ENCODE measurements at regions not wholly inside any gene's neighbourhood (a gene's known extent, or its start where the extent isn't known, plus 50 kb on each side); places are given as distances from the start of the nearest gene placed in this dataset.
A peak's percentile ranks its signal among the peaks of the same experiment; 100 is the strongest.

DNA sequence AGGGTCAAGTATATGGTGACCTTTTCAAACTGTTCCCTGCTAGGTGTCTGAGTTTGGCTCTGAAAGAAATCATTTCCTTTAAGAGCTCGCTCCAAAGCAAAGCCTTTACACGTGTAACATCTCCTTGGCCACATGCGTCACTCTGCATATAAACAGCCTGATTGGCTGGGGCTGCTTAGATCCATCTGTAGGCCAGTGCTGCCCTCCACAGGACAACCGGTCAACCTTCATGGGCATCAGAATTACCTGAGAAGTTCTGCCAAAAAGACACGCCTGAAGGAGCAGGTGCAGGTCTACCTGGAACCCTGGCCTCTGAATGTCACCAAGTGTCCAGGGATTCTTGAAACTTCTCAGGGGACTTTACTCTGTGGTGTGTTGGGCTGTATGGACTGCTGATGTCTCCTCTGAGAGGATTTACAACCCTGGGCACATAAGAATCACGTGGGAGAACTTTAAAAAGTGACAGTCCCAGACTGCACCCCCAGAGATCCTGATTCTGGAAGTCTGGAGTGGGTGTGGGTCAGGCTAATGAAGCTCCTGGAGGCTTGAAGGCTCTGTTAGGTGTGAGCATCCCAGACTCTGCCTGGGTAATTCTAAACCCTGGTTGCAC is 497.6 kb downstream of the GADD45G start:
- DNase-seq: peak; percentile 73 to 81
- no peak overlapping the region for H3K27ac Mint-ChIP-seq (ENCODE audit: unreplicated experiment)
- POLR2A ChIA-PET: interaction anchor here (0.6 kb wide), 1 partner anchor 182 kb away, joined by 3 read pairs; no protein-coding TSS in a partner anchor

DNA sequence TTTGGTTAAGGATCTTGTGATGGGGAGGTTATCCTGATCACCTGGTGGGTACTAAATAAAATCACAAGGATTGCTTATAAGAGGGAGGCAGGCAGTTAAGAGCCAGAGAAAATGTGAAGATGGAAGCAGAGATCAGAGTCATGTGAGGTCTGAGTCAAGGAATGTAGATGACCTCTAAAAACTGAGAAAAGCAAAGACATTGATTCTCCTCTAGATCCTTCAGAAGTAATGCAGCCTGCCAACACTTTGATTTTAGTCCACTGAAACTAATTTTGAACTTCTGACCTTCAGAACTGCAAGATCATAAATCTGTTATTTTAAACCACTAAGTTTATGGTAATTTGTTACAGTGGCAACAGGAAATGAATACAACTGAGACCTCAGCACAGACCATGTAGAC is 499.0 kb downstream of the GADD45G start:
- intact Hi-C loops (cut with micrococcal nuclease; ENCODE audit: unreplicated experiment): loop anchor here (5.0 kb wide), 2 partner anchors 106 to 181 kb away; no protein-coding TSS in a partner anchor
- DNase-seq: no peak
- H3K4me3 Mint-ChIP-seq (ENCODE audit: unreplicated experiment): no peak overlapping the region
- Histone ChIP-seq H3K4me3 (ENCODE audit: low read depth, low read length) (no peak overlapping the region), H3K4me1 (no peaks in the 10 kb centered on the region), H3K36me3 (ENCODE audit: control insufficient read depth, insufficient read depth, low read length) (no peaks in the 10 kb centered on the region), H3K9me3 (no peaks in the 10 kb centered on the region), H3K27me3 (replicated peaks; ENCODE audit: control insufficient read depth, insufficient read depth, low read length) (no peaks in the 10 kb centered on the region)
- H3K27ac Mint-ChIP-seq (ENCODE audit: unreplicated experiment): no peak overlapping the region
- BruUV-seq (replicated peaks): no TSS peak
- no peaks in the 10 kb centered on the region for H3K36me3 Mint-ChIP-seq (ENCODE audit: insufficient read depth, unreplicated experiment)
- CTCF ChIA-PET: interaction anchor here (0.6 to 4.7 kb wide), 2 partner anchors 368 to 500 kb away, joined by 3 to 55 read pairs; partner anchors contain the start of gene GADD45G
- TF ChIP-seq, protein P1, sequence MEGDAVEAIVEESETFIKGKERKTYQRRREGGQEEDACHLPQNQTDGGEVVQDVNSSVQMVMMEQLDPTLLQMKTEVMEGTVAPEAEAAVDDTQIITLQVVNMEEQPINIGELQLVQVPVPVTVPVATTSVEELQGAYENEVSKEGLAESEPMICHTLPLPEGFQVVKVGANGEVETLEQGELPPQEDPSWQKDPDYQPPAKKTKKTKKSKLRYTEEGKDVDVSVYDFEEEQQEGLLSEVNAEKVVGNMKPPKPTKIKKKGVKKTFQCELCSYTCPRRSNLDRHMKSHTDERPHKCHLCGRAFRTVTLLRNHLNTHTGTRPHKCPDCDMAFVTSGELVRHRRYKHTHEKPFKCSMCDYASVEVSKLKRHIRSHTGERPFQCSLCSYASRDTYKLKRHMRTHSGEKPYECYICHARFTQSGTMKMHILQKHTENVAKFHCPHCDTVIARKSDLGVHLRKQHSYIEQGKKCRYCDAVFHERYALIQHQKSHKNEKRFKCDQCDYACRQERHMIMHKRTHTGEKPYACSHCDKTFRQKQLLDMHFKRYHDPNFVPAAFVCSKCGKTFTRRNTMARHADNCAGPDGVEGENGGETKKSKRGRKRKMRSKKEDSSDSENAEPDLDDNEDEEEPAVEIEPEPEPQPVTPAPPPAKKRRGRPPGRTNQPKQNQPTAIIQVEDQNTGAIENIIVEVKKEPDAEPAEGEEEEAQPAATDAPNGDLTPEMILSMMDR (IDR thresholded peaks at IDR 0.05; ENCODE audit: insufficient read depth in 1 of 2, low read depth in 1 of 2, low read length in 1 of 2, severe bottlenecking in 1 of 2, unreplicated experiment in 1 of 2): no peak
- H3K9me3 Mint-ChIP-seq (ENCODE audit: unreplicated experiment): no peaks in the 10 kb centered on the region
- POLR2A ChIA-PET: no interaction called here
- no peaks in the 10 kb centered on the region for H3K27me3 Mint-ChIP-seq (ENCODE audit: insufficient read depth, unreplicated experiment)
- H3K4me1 Mint-ChIP-seq (ENCODE audit: low read depth, unreplicated experiment): no peaks in the 10 kb centered on the region

More for the DNA sequence above, 497.6 kb downstream of the GADD45G start:
- no peaks in the 10 kb centered on the region for H3K9me3 Mint-ChIP-seq (ENCODE audit: unreplicated experiment)
- intact Hi-C loops (cut with micrococcal nuclease; ENCODE audit: unreplicated experiment): loop anchor here (1.0 to 5.0 kb wide), 4 partner anchors 105 to 504 kb away; no protein-coding TSS in a partner anchor
- no TSS peak for BruUV-seq (replicated peaks)
- H3K4me3 Mint-ChIP-seq (ENCODE audit: unreplicated experiment): no peak overlapping the region
- Histone ChIP-seq H3K4me3 (ENCODE audit: low read depth, low read length) (no peak overlapping the region), H3K4me1 (no peaks in the 10 kb centered on the region), H3K9me3 (no peaks in the 10 kb centered on the region), H3K36me3 (ENCODE audit: control insufficient read depth, insufficient read depth, low read length) (no peaks in the 10 kb centered on the region), H3K27me3 (replicated peaks; ENCODE audit: control insufficient read depth, insufficient read depth, low read length) (no peaks in the 10 kb centered on the region)
- no peaks in the 10 kb centered on the region for H3K36me3 Mint-ChIP-seq (ENCODE audit: insufficient read depth, unreplicated experiment)
- H3K27me3 Mint-ChIP-seq (ENCODE audit: insufficient read depth, unreplicated experiment): no peaks in the 10 kb centered on the region
- TF ChIP-seq, protein P1 (IDR thresholded peaks at IDR 0.05; ENCODE audit: insufficient read depth in 1 of 2, low read depth in 1 of 2, low read length in 1 of 2, severe bottlenecking in 1 of 2, unreplicated experiment in 1 of 2): peak; percentile 61 to 68
- CTCF ChIA-PET: interaction anchor here (0.6 to 4.7 kb wide), 6 partner anchors 90 to 784 kb away, joined by 3 to 55 read pairs (median 6); partner anchors contain the start of genes GADD45G and SECISBP2
- no peaks in the 10 kb centered on the region for H3K4me1 Mint-ChIP-seq (ENCODE audit: low read depth, unreplicated experiment)

DNA sequence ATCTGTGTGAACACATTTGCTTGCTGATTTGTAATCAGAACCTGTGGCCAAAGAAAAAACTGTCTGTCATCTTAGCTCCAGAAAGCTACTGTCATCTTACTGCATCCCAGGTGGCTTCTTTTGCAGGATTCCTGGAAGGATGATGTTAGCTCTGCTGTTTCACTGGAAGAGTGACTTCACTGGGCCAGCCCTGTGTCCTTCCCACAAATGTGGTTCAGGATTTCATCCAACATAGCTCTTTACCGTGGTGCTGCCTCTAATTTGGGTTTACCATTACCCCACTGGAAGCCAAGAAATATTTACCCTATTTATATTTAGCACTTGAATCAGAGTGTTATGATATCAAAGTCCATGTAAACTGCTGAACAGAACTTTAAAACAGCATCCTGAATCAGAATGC is 501.0 kb downstream of the GADD45G start:
- ChIA-PET CTCF (no interaction called here), POLR2A (no interaction called here)

More for the DNA sequence above, 501.0 kb downstream of the GADD45G start:
- Mint-ChIP-seq H3K27ac (ENCODE audit: unreplicated experiment) (no peak overlapping the region), H3K27me3 (ENCODE audit: insufficient read depth, unreplicated experiment) (no peaks in the 10 kb centered on the region), H3K9me3 (ENCODE audit: unreplicated experiment) (no peaks in the 10 kb centered on the region), H3K4me3 (ENCODE audit: unreplicated experiment) (no peak overlapping the region), H3K36me3 (ENCODE audit: insufficient read depth, unreplicated experiment) (no peaks in the 10 kb centered on the region), H3K4me1 (ENCODE audit: low read depth, unreplicated experiment) (no peaks in the 10 kb centered on the region)
- TF ChIP-seq, protein P1 (IDR thresholded peaks at IDR 0.05; ENCODE audit: insufficient read depth in 1 of 2, low read depth in 1 of 2, low read length in 1 of 2, severe bottlenecking in 1 of 2, unreplicated experiment in 1 of 2): no peak
- DNase-seq: no peak
- intact Hi-C loops (cut with micrococcal nuclease; ENCODE audit: unreplicated experiment): no loop called here
- no peaks in the 10 kb centered on the region for H3K27me3 ChIP-seq (replicated peaks; ENCODE audit: control insufficient read depth, insufficient read depth, low read length)
- H3K9me3 ChIP-seq: no peaks in the 10 kb centered on the region
- no peaks in the 10 kb centered on the region for H3K4me1 ChIP-seq
- no peaks in the 10 kb centered on the region for H3K36me3 ChIP-seq (ENCODE audit: control insufficient read depth, insufficient read depth, low read length)
- no peak overlapping the region for H3K4me3 ChIP-seq (ENCODE audit: low read depth, low read length)
- BruUV-seq (replicated peaks): no TSS peak

All from Caco-2 (cell line).